Osteocyte (in vitro differentiated cells): ENCODE measurements at regions not wholly inside any gene's neighbourhood (a gene's known extent, or its start where the extent isn't known, plus 50 kb on each side); places are given as distances from the start of the nearest gene placed in this dataset.

Source experiments
- DNase-seq: peaks from one replicate; pipeline ENCODE4 v3.0.0; 2021; ENCODE audit warnings: mixed read lengths; ENCODE audit not compliant: unreplicated experiment; ENCODE audit errors: extremely low spot score
- H3K27ac Mint-ChIP-seq: one replicate; pipeline ENCODE4 v1.8.0; 2021; ENCODE audit warnings: mild to moderate bottlenecking, mixed read lengths; ENCODE audit not compliant: unreplicated experiment
- H3K27me3 Mint-ChIP-seq: one replicate; pipeline ENCODE4 v1.8.0; 2021; ENCODE audit warnings: mixed read lengths; ENCODE audit not compliant: unreplicated experiment
- H3K36me3 Mint-ChIP-seq: one replicate; pipeline ENCODE4 v1.8.0; 2021; ENCODE audit warnings: mixed read lengths; ENCODE audit not compliant: unreplicated experiment
- H3K4me1 Mint-ChIP-seq: one replicate; pipeline ENCODE4 v1.8.0; 2021; ENCODE audit warnings: mixed read lengths; ENCODE audit not compliant: unreplicated experiment
- H3K4me3 Mint-ChIP-seq: one replicate; pipeline ENCODE4 v1.8.0; 2021; ENCODE audit warnings: mild to moderate bottlenecking, moderate library complexity, mixed read lengths; ENCODE audit not compliant: unreplicated experiment
- H3K9me3 Mint-ChIP-seq: one replicate; pipeline ENCODE4 v1.8.0; 2021; ENCODE audit warnings: mixed read lengths; ENCODE audit not compliant: unreplicated experiment
- TF ChIP-seq, protein P1 (sequence below): fragments of 200-600 bp; sonication (generic); IDR thresholded peaks from 2 replicates; pipeline ENCODE4 v1.5.0; 2021; ENCODE audit warnings: antibody characterized with exemption, mild to moderate bottlenecking, moderate library complexity

DNA sequence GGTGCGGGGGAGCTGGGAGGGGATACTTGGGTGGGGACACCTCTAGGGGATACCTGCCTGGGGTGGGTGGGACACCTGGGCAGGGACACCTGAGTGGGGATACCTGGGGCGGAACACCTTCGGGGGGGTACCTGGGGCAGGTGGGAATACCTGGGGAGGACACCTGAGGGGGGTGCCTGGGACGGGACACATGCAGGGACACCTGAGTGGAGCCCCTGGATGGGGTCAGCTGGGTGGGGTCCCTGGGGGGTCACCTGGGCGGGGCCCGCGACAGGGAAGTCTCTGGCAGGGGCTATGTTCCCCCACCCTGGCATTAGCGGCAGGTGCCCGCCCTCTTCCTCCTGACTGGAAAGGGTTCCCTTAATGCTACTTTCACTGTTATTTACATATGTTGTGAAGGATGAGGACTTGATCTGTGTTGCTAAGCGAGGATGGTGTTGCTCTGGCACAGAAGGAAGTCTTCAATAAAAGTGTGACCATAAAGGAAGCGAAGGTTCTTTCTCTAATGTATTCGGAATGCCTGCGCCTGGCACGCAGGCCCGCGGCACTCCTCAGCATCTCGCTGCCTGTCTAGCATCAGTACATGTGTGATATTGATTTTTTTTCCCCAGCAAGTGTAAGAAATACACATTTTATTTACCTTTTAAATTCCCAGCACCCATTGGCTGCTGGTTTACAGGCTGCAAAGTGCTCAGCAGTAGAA is 801.7 kb downstream of the BRD1 start:
- H3K27me3 Mint-ChIP-seq, result peaks cover 2% of the 10 kb centered on the region
- no peak overlapping the region for H3K27ac Mint-ChIP-seq
- H3K4me3 Mint-ChIP-seq, result no peak overlapping the region
- no peaks in the 10 kb centered on the region for H3K4me1 Mint-ChIP-seq
- no peaks in the 10 kb centered on the region for H3K9me3 Mint-ChIP-seq
- TF ChIP-seq, protein P1, sequence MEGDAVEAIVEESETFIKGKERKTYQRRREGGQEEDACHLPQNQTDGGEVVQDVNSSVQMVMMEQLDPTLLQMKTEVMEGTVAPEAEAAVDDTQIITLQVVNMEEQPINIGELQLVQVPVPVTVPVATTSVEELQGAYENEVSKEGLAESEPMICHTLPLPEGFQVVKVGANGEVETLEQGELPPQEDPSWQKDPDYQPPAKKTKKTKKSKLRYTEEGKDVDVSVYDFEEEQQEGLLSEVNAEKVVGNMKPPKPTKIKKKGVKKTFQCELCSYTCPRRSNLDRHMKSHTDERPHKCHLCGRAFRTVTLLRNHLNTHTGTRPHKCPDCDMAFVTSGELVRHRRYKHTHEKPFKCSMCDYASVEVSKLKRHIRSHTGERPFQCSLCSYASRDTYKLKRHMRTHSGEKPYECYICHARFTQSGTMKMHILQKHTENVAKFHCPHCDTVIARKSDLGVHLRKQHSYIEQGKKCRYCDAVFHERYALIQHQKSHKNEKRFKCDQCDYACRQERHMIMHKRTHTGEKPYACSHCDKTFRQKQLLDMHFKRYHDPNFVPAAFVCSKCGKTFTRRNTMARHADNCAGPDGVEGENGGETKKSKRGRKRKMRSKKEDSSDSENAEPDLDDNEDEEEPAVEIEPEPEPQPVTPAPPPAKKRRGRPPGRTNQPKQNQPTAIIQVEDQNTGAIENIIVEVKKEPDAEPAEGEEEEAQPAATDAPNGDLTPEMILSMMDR, result no peak
- DNase-seq, result no peak
- H3K36me3 Mint-ChIP-seq, result no peaks in the 10 kb centered on the region

DNA sequence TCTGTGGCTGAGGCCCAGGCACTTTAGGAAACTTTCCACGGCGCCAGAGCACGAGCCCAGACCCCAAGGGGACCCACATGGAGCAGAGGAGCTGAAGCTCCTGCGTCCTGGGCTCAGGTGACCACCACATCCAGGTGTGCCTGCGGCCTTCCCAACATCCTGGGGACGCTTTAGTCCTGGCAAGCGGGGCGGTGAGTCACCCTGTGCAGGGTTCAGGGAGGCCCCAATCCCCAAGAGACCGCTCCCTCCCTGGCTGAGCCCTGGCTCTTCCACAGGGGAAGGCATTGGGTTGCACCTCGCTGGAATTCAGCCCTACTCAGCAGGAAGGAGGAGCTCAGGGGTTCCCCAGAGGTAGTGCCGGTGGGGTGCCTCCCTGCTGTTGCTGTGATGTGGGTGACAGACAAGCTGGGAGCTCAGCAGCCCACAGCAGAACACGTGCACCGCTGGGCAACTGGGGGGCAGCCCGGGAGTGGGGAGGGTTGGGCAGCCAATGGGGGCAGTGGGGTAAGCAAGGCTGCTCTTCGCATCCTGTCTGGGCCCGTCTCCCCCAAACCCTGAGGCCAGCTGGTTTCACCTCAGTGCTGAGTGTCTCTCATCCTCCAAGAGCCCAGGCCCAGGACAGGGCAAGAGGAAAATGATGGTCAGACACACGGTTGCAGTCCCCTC is 802.8 kb downstream of the BRD1 start:
- no peak overlapping the region for H3K4me3 Mint-ChIP-seq
- H3K4me1 Mint-ChIP-seq, result no peaks in the 10 kb centered on the region
- no peaks in the 10 kb centered on the region for H3K9me3 Mint-ChIP-seq
- no peak overlapping the region for H3K27ac Mint-ChIP-seq
- TF ChIP-seq, protein P1, result no peak
- peaks cover 2% of the 10 kb centered on the region for H3K27me3 Mint-ChIP-seq
- H3K36me3 Mint-ChIP-seq, result no peaks in the 10 kb centered on the region
- no peak for DNase-seq

DNA sequence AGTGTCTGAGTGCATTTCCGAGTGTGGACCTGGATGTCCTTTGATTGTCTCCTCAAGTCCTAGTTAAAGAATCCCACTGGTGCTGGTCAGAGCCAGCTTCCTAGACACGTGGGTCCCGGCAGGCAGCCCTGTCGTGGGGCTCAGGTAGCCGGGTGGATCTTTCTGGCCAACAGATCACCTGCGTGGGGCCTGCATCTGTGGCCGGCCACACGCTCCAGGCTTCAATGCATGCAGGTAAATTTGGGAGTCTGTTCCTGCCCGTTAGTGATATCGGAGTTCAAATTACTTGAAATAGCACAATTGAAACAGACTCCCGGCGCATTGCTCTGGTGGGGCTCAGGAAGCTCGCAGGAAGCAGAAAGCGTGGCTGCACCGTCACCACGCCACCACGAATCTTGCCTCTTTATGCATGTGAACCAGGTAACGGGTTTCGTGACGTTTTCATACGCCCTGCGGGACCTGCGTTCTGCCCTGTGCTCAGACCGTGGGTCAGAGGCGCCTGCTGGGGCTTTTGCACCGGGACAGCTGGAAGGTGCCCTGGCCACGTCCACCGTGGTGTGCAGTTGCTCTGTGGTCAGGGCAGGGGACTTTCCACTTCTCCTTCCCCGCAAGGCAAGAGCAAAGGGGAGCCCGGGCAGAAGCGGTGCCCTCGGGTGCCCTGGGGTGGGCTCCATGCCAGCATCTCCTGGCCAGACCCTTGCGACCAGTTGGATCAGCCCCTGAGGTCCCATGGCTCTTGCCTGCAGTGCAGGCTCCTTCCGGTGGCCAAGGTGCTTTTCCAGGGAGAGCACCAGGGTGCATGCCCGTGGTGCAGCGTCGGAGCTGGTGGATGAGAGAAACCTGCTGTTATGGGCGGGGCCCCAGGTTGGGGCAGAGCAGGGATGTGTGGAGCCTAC is 803.5 kb downstream of the BRD1 start:
- TF ChIP-seq, protein P1, result no peak
- Mint-ChIP-seq H3K9me3 (no peaks in the 10 kb centered on the region), H3K27me3 (peaks cover 2% of the 10 kb centered on the region), H3K27ac (no peak overlapping the region), H3K4me1 (no peaks in the 10 kb centered on the region), H3K4me3 (no peak overlapping the region), H3K36me3 (no peaks in the 10 kb centered on the region)
- no peak for DNase-seq

DNA sequence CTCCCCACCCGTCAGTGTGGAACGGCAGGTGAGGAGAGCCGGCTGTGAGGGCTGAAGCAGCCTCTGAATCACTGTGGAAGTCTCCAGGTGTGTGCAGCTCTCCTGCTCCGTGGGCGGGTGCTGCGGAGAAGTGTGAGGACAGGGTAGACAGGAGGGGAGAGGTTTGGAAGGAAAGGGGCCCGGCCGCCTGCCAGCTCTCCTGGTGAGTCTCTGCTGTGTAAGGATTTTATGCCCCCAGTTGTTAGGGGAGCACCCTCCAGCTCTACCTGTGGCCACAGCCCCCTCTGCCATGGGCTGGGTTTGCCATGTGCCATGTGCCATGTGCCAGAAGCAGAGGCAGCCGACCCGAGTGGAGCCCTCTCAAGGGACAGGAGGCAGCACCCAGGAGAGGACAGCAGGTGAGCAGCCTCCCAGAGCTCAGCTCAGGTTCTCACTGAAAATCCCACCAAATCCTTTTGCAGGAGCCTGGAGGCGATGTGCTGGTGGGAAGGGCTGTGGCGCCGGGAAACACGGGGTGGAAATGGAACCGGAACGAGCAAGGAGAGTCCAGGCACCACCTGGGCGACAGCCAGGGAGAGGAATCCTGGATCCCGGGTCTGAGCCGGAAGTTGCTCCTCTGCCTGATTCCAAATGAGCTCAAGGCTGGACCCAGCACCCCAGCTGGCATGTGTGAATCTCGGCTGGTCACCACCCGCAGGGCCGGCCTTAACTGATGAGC is 804.4 kb downstream of the BRD1 start:
- Mint-ChIP-seq H3K27me3 (no peaks in the 10 kb centered on the region), H3K9me3 (no peaks in the 10 kb centered on the region), H3K4me1 (no peaks in the 10 kb centered on the region), H3K36me3 (no peaks in the 10 kb centered on the region), H3K27ac (no peak overlapping the region), H3K4me3 (no peak overlapping the region)
- TF ChIP-seq, protein P1, result no peak
- no peak for DNase-seq
